ENCODE measurements at regions not wholly inside any gene's neighbourhood (a gene's known extent, or its start where the extent isn't known, plus 50 kb on each side); places are given as distances from the start of the nearest gene placed in this dataset.

- H3K4me1 ChIP-seq (ENCODE audit: insufficient read depth, low read length), result no peaks in the 10 kb centered on the region; the same call in 1 of the 2 replicates
- no peak overlapping the region for H3K14ac ChIP-seq (ENCODE audit: insufficient read depth, low read length)
- no peak overlapping the region for H4K91ac ChIP-seq (ENCODE audit: insufficient read length, low read depth, low read length)
- H3K79me1 ChIP-seq (ENCODE audit: insufficient read depth, low read depth, low read length, poor library complexity, severe bottlenecking), result no peaks in the 10 kb centered on the region
- H3K79me2 ChIP-seq (ENCODE audit: insufficient read depth, low read length), result no peaks in the 10 kb centered on the region
- no peaks in the 10 kb centered on the region for H3K9me3 ChIP-seq (ENCODE audit: control insufficient read depth, low read depth, low read length)
- no peak overlapping the region for H3K27ac Mint-ChIP-seq
- no peaks in the 10 kb centered on the region for H3K27me3 ChIP-seq (ENCODE audit: insufficient read depth, low read length)
- H2AFZ ChIP-seq (ENCODE audit: low read length), result no peak overlapping the region
- peaks cover 0 to 1% (median 0%) of the 10 kb centered on the region in 3 experiments; a peak in 1 of 7 replicates for H3K36me3 Mint-ChIP-seq (ENCODE audit: insufficient read depth in 1 of 3, low read depth in 3 of 3)
- no peak overlapping the region for H2BK120ac ChIP-seq (ENCODE audit: low read depth, low read length, poor library complexity, severe bottlenecking)
- no peak overlapping the region for H3K23ac ChIP-seq (ENCODE audit: insufficient read length, low read depth, low read length)
- no peak overlapping the region for H3K27ac ChIP-seq (ENCODE audit: insufficient read length, low read depth, low read length)
- DNase-seq, result no peak
- H2BK5ac ChIP-seq (ENCODE audit: insufficient read length, low read length), result no peak overlapping the region
- H3K4me1 Mint-ChIP-seq, result peaks cover 29 to 40% of the 10 kb centered on the region in 2 experiments
- no peak overlapping the region for H3K4me3 Mint-ChIP-seq
- H3K9me3 Mint-ChIP-seq, result peaks cover 0 to 3% of the 10 kb centered on the region in 2 experiments; a peak in 3 of 5 replicates
- H3T11ph ChIP-seq (ENCODE audit: low read length), result no peak overlapping the region
- H3K27me3 Mint-ChIP-seq (ENCODE audit: low read depth), result peaks cover 2% of the 10 kb centered on the region
- no peak overlapping the region for H2BK15ac ChIP-seq (ENCODE audit: low read depth, low read length)
- H2BK20ac ChIP-seq (ENCODE audit: low read depth, low read length, poor library complexity, severe bottlenecking), result no peak overlapping the region
- H2BK12ac ChIP-seq (ENCODE audit: insufficient read length, low read depth, low read length), result no peak overlapping the region
- no peaks in the 10 kb centered on the region for H4K20me1 ChIP-seq (ENCODE audit: control insufficient read depth, insufficient read depth, insufficient read length)
- no peak overlapping the region for H4K5ac ChIP-seq (ENCODE audit: insufficient read length, low read depth, low read length)
- H2AK5ac ChIP-seq (ENCODE audit: insufficient read length, low read length), result no peak overlapping the region
- no peak overlapping the region for H3K18ac ChIP-seq (ENCODE audit: insufficient read length, low read depth, low read length)
- no peaks in the 10 kb centered on the region for H3K23me2 ChIP-seq (ENCODE audit: insufficient read length, low read depth, low read length, poor library complexity, severe bottlenecking)
- H3K4me2 ChIP-seq (ENCODE audit: insufficient read depth, insufficient read length, low read length), result no peak overlapping the region
- no peak for TF ChIP-seq CTCF (conservative IDR thresholded peaks at IDR 0.05)
- H3K56ac ChIP-seq (ENCODE audit: insufficient read length, low read depth, low read length), result no peak overlapping the region
- WGBS (ENCODE audit: extremely low coverage, insufficient read length, low lambda C conversion rate), result no CpG with 5 or more reads among the region's 19 CpGs
- no peak overlapping the region for H3K9ac ChIP-seq (ENCODE audit: extremely low read depth, insufficient read length, low read length)
- H3K4ac ChIP-seq (ENCODE audit: low read depth, low read length), result no peak overlapping the region
- H4K8ac ChIP-seq (replicated peaks; ENCODE audit: insufficient read length, low read depth, low read length), result no peak overlapping the region
These were observed 154.1 kb downstream of the VAPA start for GRCh38 chr18:10067670-10068659.

Measured in H9 (cell line).